OCI-M2 (cell line): ENCODE measurements at regions not wholly inside any gene's neighbourhood (a gene's known extent, or its start where the extent isn't known, plus 50 kb on each side); places are given as distances from the start of the nearest gene placed in this dataset.

Source experiments
- DNase-seq: peaks from one replicate; lab custom pipeline; 2025; ENCODE audit not compliant: unreplicated experiment; lab: John Stamatoyannopoulos, UW

GRCh38 chr6:126804332-126805064 is 314.0 kb upstream of the RSPO3 start:
- DNase-seq: peak; percentile 14

GRCh38 chr6:126805861-126806260 is 312.6 kb upstream of the RSPO3 start:
- DNase-seq: no peak

DNA sequence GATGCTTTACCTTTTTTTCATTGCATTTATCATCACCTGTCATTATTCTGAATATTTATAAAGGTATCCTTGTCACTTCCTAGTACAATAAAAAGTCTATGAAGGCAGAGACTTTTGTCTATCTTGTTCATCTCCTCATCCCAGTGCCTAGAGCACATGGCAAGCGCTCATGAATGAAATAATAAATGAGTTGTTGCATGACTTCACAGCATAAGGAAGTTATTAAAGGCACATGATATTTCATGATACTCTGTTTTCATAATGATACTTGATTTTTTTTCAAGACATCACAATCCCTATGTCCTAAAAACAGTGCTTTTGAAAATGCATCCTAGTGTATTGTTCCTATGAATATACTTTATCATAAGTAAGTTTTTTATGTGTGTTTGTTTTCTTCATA is 310.6 kb upstream of the RSPO3 start:
- no peak for DNase-seq

DNA sequence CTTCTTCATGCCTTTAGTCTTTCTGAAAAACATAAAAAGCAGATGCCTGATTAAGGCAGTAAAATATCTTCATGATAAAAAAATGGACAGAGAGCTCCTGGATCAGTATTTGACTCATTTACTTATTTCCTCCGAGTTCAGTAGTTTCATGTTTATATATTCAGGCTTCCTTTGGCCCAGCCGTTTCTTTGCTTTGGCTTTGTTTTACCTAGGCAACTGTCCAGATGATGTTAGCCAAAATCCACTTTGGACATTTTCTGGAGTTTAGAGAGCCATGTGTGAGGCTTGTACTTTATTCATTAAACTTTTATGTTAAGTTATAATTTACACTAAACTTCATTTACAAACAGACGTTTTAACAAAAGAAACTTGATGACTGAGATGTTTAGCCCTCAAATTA is 307.1 kb upstream of the RSPO3 start:
- no peak for DNase-seq

DNA sequence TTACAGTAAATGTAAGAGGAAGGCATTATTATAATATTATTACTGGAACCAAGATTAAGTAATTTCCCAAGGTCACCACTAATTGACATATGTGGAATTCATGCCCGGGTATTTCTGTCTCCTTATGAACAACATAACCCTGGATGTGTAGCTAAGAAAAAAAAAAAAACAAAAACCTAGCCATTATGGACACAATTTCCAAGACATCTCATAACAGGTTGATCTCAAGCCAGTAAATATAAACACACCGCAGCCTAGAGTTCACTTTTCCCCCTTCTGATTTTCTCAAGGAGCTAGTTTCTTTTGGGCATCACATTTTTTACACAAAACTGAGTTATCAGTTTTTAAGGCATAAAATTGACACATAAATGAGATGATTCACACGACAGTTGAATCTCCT is 306.5 kb upstream of the RSPO3 start:
- no peak for DNase-seq

DNA sequence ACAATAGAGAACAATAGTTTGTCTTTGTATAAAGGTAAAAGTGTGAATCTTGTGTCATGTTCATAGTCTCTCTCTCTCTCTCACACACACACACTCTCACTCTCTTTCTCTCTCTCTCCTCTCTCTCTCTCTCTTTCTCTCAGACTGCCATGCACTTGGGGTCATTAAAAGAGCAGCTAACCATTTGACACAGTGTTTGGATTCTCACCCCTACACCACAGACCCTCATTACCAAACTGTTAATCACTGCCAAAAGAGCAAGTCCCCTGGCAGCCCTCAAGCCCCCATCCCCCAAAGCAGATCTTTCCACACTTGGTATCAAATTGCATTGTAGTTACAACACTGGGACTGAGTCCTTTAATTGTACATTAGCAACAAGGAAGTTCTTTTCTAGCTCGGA is 305.8 kb upstream of the RSPO3 start:
- DNase-seq: no peak

DNA sequence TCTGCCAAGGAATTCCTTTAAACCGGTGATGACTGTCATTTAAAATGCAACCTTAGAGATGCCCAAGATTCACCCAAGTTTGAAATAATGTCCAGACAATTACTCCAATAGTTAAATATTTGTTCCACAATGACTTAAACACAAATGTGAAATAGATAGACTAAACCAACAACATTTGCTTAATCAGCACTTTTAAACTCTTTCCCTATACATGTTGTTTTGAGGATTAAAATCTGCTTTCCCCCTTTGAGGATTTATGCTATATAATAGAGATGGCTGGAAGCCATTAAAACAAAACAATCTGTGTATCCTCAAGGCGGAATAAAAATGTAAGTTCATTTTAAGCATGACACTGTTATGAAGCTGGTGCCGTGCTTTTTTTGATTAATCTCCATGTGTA is 297.8 kb upstream of the RSPO3 start:
- no peak for DNase-seq

- no peak for DNase-seq
Measured at GRCh38 chr6:126821706-126822105, 296.8 kb upstream of the RSPO3 start.

- DNase-seq: no peak
Measured at GRCh38 chr6:126824226-126824625, 294.2 kb upstream of the RSPO3 start.

GRCh38 chr6:126824815-126825214 is 293.7 kb upstream of the RSPO3 start:
- DNase-seq: no peak

- no peak for DNase-seq
Measured at GRCh38 chr6:126826166-126826714, 292.2 kb upstream of the RSPO3 start.

GRCh38 chr6:126831461-126831860 is 287.0 kb upstream of the RSPO3 start:
- DNase-seq: no peak

DNA sequence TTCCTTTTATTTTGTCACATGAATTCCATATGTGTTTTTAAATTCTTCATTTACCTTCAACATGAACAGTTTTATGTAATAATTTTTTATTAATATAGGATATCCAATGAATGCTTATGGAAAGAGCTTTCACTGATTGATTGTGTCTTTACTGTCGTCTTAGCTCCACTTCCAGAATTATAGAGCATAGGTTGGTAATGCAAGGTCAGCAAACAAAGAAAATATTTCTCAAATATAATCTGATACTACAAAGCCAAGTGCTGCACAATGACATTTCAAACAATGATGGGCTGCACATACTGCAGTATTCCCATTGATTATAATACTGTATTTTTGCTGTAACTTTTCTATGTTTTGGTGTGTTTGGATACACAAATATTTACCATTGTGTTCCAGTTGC is 275.7 kb upstream of the RSPO3 start:
- no peak for DNase-seq

- no peak for DNase-seq
Measured at GRCh38 chr6:126848119-126848518, 270.4 kb upstream of the RSPO3 start.

- no peak for DNase-seq
Measured at GRCh38 chr6:126867641-126868040, 250.8 kb upstream of the RSPO3 start.

- DNase-seq: no peak
Measured at GRCh38 chr6:126873351-126873750, 245.1 kb upstream of the RSPO3 start.

DNA sequence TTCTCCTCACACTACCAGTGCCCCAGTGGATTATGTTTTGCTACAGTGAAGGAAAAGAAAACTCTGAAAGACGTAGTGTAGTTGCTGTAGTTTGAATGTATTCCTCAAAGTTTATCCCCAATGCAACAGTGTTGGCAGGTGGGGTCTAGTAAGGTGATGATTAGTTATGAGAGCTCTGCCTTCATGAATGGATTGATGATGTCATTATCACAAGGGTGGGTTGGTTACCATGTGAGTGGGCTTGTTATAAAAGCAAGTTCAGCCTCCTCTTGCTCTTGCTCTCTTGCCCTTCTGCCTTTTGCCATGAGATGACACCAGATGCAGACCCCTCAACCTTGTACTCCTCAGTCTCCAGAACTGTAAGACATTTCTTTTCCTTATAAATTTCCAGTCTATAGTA is 244.7 kb upstream of the RSPO3 start:
- DNase-seq: no peak

- no peak for DNase-seq
Measured at GRCh38 chr6:126876446-126876845, 242.0 kb upstream of the RSPO3 start.

DNA sequence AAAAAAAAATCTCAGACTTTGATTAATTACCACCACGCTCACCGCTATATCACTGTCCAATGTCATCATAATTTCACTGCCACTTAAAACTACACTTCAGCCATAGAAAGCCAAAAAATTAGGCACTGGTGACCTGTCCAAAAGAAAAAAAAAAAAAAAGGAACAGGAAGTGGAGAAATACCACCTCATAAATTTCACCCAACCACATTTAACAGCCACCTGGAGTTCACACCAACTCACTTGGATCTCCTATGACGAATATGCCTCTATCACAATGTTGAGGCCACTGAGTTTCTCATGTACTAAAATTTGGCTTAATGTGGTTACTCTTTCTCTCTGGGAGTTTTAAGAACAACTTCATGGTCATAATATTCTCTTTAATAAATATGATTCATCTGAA is 237.5 kb upstream of the RSPO3 start:
- DNase-seq: no peak

DNA sequence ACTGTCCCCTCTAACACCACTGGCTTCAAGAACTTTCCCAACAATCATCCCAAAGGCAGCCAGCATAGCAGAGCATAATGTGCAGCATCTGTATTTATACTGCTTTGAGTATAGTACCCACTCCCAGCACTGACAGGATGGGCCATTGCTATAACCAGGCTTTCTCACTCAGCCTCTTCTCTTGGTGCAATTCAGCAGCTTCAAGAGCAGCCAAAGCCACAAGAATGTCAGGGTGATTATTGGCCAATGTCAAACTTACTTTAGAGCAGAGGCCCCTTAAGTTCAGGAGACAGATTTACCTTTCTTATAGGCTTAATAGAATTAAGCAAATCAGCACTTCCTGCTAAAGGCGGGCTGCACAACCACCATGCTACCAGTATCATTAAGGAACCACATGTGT is 232.4 kb upstream of the RSPO3 start:
- DNase-seq: no peak

- DNase-seq: no peak
Measured at GRCh38 chr6:126888727-126889725, 229.4 kb upstream of the RSPO3 start.

DNA sequence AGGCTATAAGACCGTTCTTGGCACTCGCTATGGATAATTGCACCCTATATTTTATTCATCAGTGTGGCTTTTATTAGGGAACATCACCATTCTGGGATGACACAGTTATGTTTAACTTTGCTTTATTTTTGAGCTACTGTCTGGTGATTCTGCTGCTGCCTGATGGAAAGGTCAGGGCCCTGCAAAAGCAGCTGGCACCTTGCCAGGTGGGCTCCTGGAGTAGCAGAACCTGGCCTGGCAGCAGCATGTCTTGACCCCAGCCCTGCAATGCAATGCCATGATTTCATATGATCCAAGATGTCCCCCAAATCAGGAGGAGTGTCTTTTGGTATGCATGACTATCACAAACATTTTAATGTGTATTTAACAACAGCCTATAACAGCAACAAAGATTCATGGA is 228.4 kb upstream of the RSPO3 start:
- DNase-seq: no peak
